Upper lobe of left lung (tissue), 6 donors: ENCODE measurements at regions not wholly inside any gene's neighbourhood (a gene's known extent, or its start where the extent isn't known, plus 50 kb on each side); places are given as distances from the start of the nearest gene placed in this dataset.

ENCODE experiments used
- ATAC-seq, 2 donors: fragments of 200-7000 bp; cut with Tn5 transposase; one replicate each; pipeline ENCODE4 v1.9.1; 2022; ENCODE audit warnings: mild to moderate bottlenecking in 2 of 2, moderate library complexity in 2 of 2; ENCODE audit not compliant: low FRiP score in 2 of 2
- DNase-seq, 2 donors: peaks; one replicate each; pipeline ENCODE4 v3.0.0-alpha.2; 2019 to 2020
- H3K27ac ChIP-seq, 4 donors: fragments of 200-600 bp; sonication (generic); one replicate each; pipeline ENCODE4 v1.5.1; 2016 to 2019
- H3K27me3 ChIP-seq, 4 donors: fragments of 200-600 bp; sonication (generic); one replicate each; pipeline ENCODE4 v1.5.1; 2017 to 2019
- H3K36me3 ChIP-seq, 4 donors: fragments of 200-600 bp; sonication (generic); one replicate each; pipeline ENCODE4 v1.5.1; 2016 to 2019
- H3K4me1 ChIP-seq, 4 donors: fragments of 200-600 bp; sonication (generic); one replicate each; pipeline ENCODE4 v1.5.1; 2018 to 2019
- H3K4me3 ChIP-seq, 4 donors: fragments of 200-600 bp; sonication (generic); one replicate each; pipeline ENCODE4 v1.5.1; 2017 to 2019; ENCODE audit warnings: mild to moderate bottlenecking in 2 of 4, moderate library complexity in 1 of 4
- H3K9me3 ChIP-seq, 4 donors: fragments of 200-600 bp; sonication (generic); one replicate each; pipeline ENCODE4 v1.5.1; 2018 to 2019
- EP300 ChIP-seq, 4 donors: sonication (generic); formaldehyde crosslinking; IDR thresholded peaks; one replicate each; pipeline ENCODE4 v1.5.1; 2017; ENCODE audit warnings: antibody characterized with exemption in 4 of 4, control low read depth in 2 of 4
- POLR2A ChIP-seq, 4 donors: fragments of 450-650 bp; IDR thresholded peaks; one replicate each; pipeline ENCODE4 v1.5.1; 2016 to 2017; ENCODE audit warnings: antibody characterized with exemption in 4 of 4, mild to moderate bottlenecking in 2 of 4
- POLR2AphosphoS5 ChIP-seq, 2 donors: sonication (generic); formaldehyde crosslinking; IDR thresholded peaks; one replicate each; pipeline ENCODE4 v1.5.1; 2017; ENCODE audit warnings: antibody characterized with exemption in 2 of 2
- WGBS, 2 donors: methylation state at CpG; one replicate each; pipeline ENCODE4 v1.1.5; 2017 to 2018; 5-methylcytosine and 5-hydroxymethylcytosine counted together
- TF ChIP-seq, protein P1 (sequence below), 6 experiments: fragments of 450-650 bp in 4 of 6; fragments of 200-600 bp in 2 of 6; sonication (generic) in 2 of 6; IDR thresholded peaks; one replicate each; pipeline ENCODE4 v1.5.1; 2016 to 2019; ENCODE audit warnings: antibody characterized with exemption in 6 of 6
- donor health status: DM: no; HTN: no; CAD: no; lungs with moderate emphysema.
- donor health status: DM: no; HTN: yes; CAD: no; lungs with severe emphysema.

GRCh38 chr11:112377946-112378345 lies 117.3 kb upstream of the PLET1 start:
- DNase-seq (no peak), ATAC-seq (no peak)
- no peak overlapping the region for H3K4me3 ChIP-seq
- H3K4me1 ChIP-seq = no peaks in the 10 kb centered on the region
- H3K27ac ChIP-seq = no peak overlapping the region
- H3K9me3 ChIP-seq = no peaks in the 10 kb centered on the region
- WGBS, 2 donors = 91 to 97% methylated on average over 4 of the region's 4 CpGs
- no peaks in the 10 kb centered on the region for H3K36me3 ChIP-seq
- TF ChIP-seq POLR2A (IDR thresholded peaks at IDR 0.05) (no peak), EP300 (IDR thresholded peaks at IDR 0.05) (no peak), POLR2AphosphoS5 (IDR thresholded peaks at IDR 0.05) (no peak)
- TF ChIP-seq, protein P1, sequence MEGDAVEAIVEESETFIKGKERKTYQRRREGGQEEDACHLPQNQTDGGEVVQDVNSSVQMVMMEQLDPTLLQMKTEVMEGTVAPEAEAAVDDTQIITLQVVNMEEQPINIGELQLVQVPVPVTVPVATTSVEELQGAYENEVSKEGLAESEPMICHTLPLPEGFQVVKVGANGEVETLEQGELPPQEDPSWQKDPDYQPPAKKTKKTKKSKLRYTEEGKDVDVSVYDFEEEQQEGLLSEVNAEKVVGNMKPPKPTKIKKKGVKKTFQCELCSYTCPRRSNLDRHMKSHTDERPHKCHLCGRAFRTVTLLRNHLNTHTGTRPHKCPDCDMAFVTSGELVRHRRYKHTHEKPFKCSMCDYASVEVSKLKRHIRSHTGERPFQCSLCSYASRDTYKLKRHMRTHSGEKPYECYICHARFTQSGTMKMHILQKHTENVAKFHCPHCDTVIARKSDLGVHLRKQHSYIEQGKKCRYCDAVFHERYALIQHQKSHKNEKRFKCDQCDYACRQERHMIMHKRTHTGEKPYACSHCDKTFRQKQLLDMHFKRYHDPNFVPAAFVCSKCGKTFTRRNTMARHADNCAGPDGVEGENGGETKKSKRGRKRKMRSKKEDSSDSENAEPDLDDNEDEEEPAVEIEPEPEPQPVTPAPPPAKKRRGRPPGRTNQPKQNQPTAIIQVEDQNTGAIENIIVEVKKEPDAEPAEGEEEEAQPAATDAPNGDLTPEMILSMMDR (IDR thresholded peaks at IDR 0.05) = no peak
- H3K27me3 ChIP-seq = no peaks in the 10 kb centered on the region

- H3K36me3 ChIP-seq = no peaks in the 10 kb centered on the region
- TF ChIP-seq, protein P1 (IDR thresholded peaks at IDR 0.05) = no peak
- TF ChIP-seq POLR2A (IDR thresholded peaks at IDR 0.05) = no peak
- TF ChIP-seq EP300 (IDR thresholded peaks at IDR 0.05) = no peak
- TF ChIP-seq POLR2AphosphoS5 (IDR thresholded peaks at IDR 0.05) = no peak
- ATAC-seq (peak in 1 of 2 donors; percentile 40), DNase-seq (no peak)
- H3K27me3 ChIP-seq = no peaks in the 10 kb centered on the region
- no peaks in the 10 kb centered on the region for H3K9me3 ChIP-seq
- no peaks in the 10 kb centered on the region for H3K4me1 ChIP-seq
- no peak overlapping the region for H3K27ac ChIP-seq
- 93 to 98% methylated on average over 9 of the region's 9 CpGs for whole genome bisulfite sequencing, 2 donors
- no peak overlapping the region for H3K4me3 ChIP-seq
These were observed 119.8 kb upstream of the PLET1 start for GRCh38 chr11:112380464-112380863.

DNA sequence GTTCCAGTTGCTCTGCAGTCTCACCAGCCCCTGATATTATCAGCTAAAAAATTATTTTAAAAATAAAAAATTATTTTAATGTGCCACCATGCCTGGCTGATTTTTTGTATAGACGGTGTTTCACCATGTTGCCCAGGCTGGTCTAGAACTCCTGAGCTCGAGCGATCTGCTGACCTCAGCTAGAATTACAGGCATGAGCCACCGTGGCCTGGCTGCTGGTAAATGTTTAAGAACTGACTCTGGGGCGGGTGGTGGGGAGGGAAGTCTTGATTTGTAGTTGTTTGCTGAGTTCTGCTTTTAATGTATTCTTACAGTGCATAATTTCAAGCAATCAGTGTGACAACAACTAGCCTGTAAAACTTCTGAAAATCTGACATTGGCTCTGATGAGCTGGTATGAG lies 120.9 kb upstream of the PLET1 start:
- H3K9me3 ChIP-seq = peaks cover 0 to 3% (median 0%) of the 10 kb centered on the region in 4 donors
- H3K27me3 ChIP-seq = no peaks in the 10 kb centered on the region
- H3K4me1 ChIP-seq = no peaks in the 10 kb centered on the region
- H3K36me3 ChIP-seq = no peaks in the 10 kb centered on the region
- ATAC-seq (no peak), DNase-seq (no peak)
- 77 to 85% methylated on average over 5 of the region's 5 CpGs for WGBS, 2 donors
- no peak for TF ChIP-seq POLR2AphosphoS5 (IDR thresholded peaks at IDR 0.05)
- TF ChIP-seq, protein P1 (IDR thresholded peaks at IDR 0.05) = no peak
- no peak for TF ChIP-seq EP300 (IDR thresholded peaks at IDR 0.05)
- no peak for TF ChIP-seq POLR2A (IDR thresholded peaks at IDR 0.05)
- no peak overlapping the region for H3K4me3 ChIP-seq
- H3K27ac ChIP-seq = no peak overlapping the region

- 74 to 75% methylated on average over 4 to 5 of the region's 5 CpGs for WGBS, 2 donors
- Histone ChIP-seq H3K27ac (no peak overlapping the region), H3K4me1 (no peaks in the 10 kb centered on the region), H3K4me3 (no peak overlapping the region), H3K36me3 (no peaks in the 10 kb centered on the region), H3K27me3 (no peaks in the 10 kb centered on the region), H3K9me3 (peaks cover 0 to 3% (median 0%) of the 10 kb centered on the region in 4 donors)
- DNase-seq (no peak), ATAC-seq (no peak)
- no peak for TF ChIP-seq POLR2AphosphoS5 (IDR thresholded peaks at IDR 0.05)
- TF ChIP-seq, protein P1 (IDR thresholded peaks at IDR 0.05) = no peak
- TF ChIP-seq EP300 (IDR thresholded peaks at IDR 0.05) = no peak
- no peak for TF ChIP-seq POLR2A (IDR thresholded peaks at IDR 0.05)
These were observed 121.9 kb upstream of the PLET1 start for GRCh38 chr11:112382561-112382960.

DNA sequence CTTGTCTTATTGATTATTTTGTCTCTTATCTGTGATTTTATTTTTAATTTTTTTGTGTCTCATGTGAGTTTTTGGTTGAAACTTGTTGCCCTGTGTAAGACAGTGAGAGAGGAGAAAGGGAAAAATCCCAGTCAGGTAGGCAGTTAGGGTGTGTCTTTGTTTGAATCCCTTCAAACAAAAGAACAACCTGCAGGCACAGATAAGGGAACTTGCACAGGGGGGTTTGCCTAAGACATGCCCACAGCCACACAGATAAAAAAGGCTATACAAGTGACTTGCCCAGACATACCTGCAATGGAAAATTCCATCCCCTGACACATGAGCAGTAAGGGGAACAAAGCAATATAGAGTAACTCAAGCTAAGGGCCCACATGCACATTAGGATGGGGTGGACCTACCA lies 127.8 kb upstream of the PLET1 start:
- ATAC-seq (no peak), DNase-seq (no peak)
- TF ChIP-seq, protein P1 (IDR thresholded peaks at IDR 0.05) = no peak
- TF ChIP-seq EP300 (IDR thresholded peaks at IDR 0.05) = no peak
- no peak for TF ChIP-seq POLR2A (IDR thresholded peaks at IDR 0.05)
- TF ChIP-seq POLR2AphosphoS5 (IDR thresholded peaks at IDR 0.05) = no peak
- no peaks in the 10 kb centered on the region for H3K27me3 ChIP-seq
- H3K9me3 ChIP-seq = peaks cover 0 to 3% (median 0%) of the 10 kb centered on the region in 4 donors
- H3K4me1 ChIP-seq = no peaks in the 10 kb centered on the region
- no peak overlapping the region for H3K4me3 ChIP-seq
- no peaks in the 10 kb centered on the region for H3K36me3 ChIP-seq
- no peak overlapping the region for H3K27ac ChIP-seq
